C4-2B (cell line): ENCODE measurements at regions not wholly inside any gene's neighbourhood (a gene's known extent, or its start where the extent isn't known, plus 50 kb on each side); places are given as distances from the start of the nearest gene placed in this dataset.

Experiments
- CTCF ChIP-seq: fragments of 450-650 bp; conservative IDR thresholded peaks from 2 replicates; pipeline ENCODE4 v1.5.1; 2017; ENCODE audit warnings: mild to moderate bottlenecking
- ZFX ChIP-seq: fragments of 450-650 bp; IDR thresholded peaks from 2 replicates; pipeline ENCODE4 v1.6.1; 2017

GRCh38 chr15:95709959-95710695 is 620.4 kb upstream of the NR2F2 start:
- TF ChIP-seq CTCF (no peak), ZFX (no peak)
